IMR-90 (cell line): ENCODE measurements at regions not wholly inside any gene's neighbourhood (a gene's known extent, or its start where the extent isn't known, plus 50 kb on each side); places are given as distances from the start of the nearest gene placed in this dataset.

ENCODE experiments used
- ATAC-seq: fragments of 200-7000 bp; cut with Tn5 transposase; 2 replicates; pipeline ENCODE4 v1.9.1; 2020; ENCODE audit warnings: low read depth, mild to moderate bottlenecking, moderate library complexity
- BruUV-seq: library from RNA; stranded (reverse); fragments of 400-500 nt; replicated peaks from 2 replicates; lab custom pipeline; 2021; lab: Mats Ljungman, UMichigan
- CTCF ChIA-PET: fragments of 300-600 bp; formaldehyde crosslinking; extraction: SDS; loops from one replicate; lab custom pipeline; 2021; ENCODE audit warnings: antibody characterized with exemption; lab: Yijun Ruan, JAX
- POLR2A ChIA-PET: fragments of 300-600 bp; sonication (Branson Sonifier 250); formaldehyde crosslinking; loops from one replicate; lab custom pipeline; 2022; ENCODE audit warnings: antibody characterized with exemption; ENCODE audit not compliant: unreplicated experiment; lab: Charles Lee
- DNase-seq: peaks from one replicate; pipeline ENCODE4 v3.0.0; 2013
- H2AFZ ChIP-seq: replicated peaks from 2 replicates; pipeline ENCODE3; 2013; ENCODE audit warnings: low read length, mild to moderate bottlenecking; ENCODE audit not compliant: poor library complexity
- H2AK5ac ChIP-seq: 2 replicates; pipeline ENCODE4 v1.6.1; 2013; ENCODE audit warnings: low read depth, low read length, inconsistent platforms
- H2AK9ac ChIP-seq: replicated peaks from 2 replicates; pipeline ENCODE3; 2013; ENCODE audit warnings: mild to moderate bottlenecking, low read depth, low read length, moderate library complexity; ENCODE audit not compliant: poor library complexity
- H2BK120ac ChIP-seq: 2 replicates; pipeline ENCODE4 v1.6.1; 2013; ENCODE audit warnings: low read depth, low read length, inconsistent platforms
- H2BK15ac ChIP-seq: 3 replicates; pipeline ENCODE4 v1.6.1; 2013; ENCODE audit warnings: low read depth, low read length, inconsistent platforms
- H2BK20ac ChIP-seq: 2 replicates; pipeline ENCODE4 v1.6.1; 2013; ENCODE audit warnings: low read depth, mild to moderate bottlenecking, inconsistent platforms, low read length, moderate library complexity
- H2BK5ac ChIP-seq: 2 replicates; pipeline ENCODE4 v1.6.1; 2013; ENCODE audit warnings: mild to moderate bottlenecking, low read depth, low read length, inconsistent platforms; ENCODE audit not compliant: poor library complexity, severe bottlenecking
- H3K14ac ChIP-seq: replicated peaks from 2 replicates; pipeline ENCODE4 v1.6.1; 2013; ENCODE audit warnings: low read depth, low read length, inconsistent platforms
- H3K18ac ChIP-seq: 2 replicates; pipeline ENCODE4 v1.6.1; 2013; ENCODE audit warnings: low read depth, low read length, control low read depth
- H3K23ac ChIP-seq: 2 replicates; pipeline ENCODE4 v1.6.1; 2013; ENCODE audit warnings: low read depth, low read length, inconsistent platforms
- H3K27ac ChIP-seq: 2 replicates; pipeline ENCODE4 v1.5.1; 2013; ENCODE audit warnings: mild to moderate bottlenecking, control low read depth, low read length; ENCODE audit not compliant: insufficient read depth
- H3K27me3 ChIP-seq: 2 replicates; pipeline ENCODE4 v1.6.1; 2013; ENCODE audit warnings: low read length; ENCODE audit not compliant: control insufficient read depth, insufficient read depth
- H3K36me3 ChIP-seq: 2 replicates; pipeline ENCODE4 v1.6.1; 2013; ENCODE audit warnings: low read length, mixed read lengths; ENCODE audit not compliant: control insufficient read depth, insufficient read depth
- H3K4ac ChIP-seq: 2 replicates; pipeline ENCODE4 v1.6.1; 2013; ENCODE audit warnings: low read depth, low read length, inconsistent platforms
- H3K4me1 ChIP-seq: 2 replicates; pipeline ENCODE4 v1.6.1; 2013; ENCODE audit warnings: low read length, mixed read lengths; ENCODE audit not compliant: control insufficient read depth, insufficient read depth
- H3K4me2 ChIP-seq: 2 replicates; pipeline ENCODE4 v1.6.1; 2013; ENCODE audit warnings: low read depth, mild to moderate bottlenecking, control low read depth, low read length, moderate library complexity
- H3K4me3 ChIP-seq: 2 replicates; pipeline ENCODE4 v1.5.1; 2013; ENCODE audit warnings: low read depth, mild to moderate bottlenecking, control low read depth, low read length, moderate library complexity; ENCODE audit not compliant: insufficient read depth
- H3K56ac ChIP-seq: 2 replicates; pipeline ENCODE4 v1.6.1; 2013; ENCODE audit warnings: low read length, inconsistent platforms; ENCODE audit not compliant: insufficient read depth; ENCODE audit errors: extremely low read depth
- H3K79me1 ChIP-seq, 2 experiments: 2 replicates each; pipeline ENCODE4 v1.6.1; 2013; ENCODE audit warnings: low read length in 2 of 2, inconsistent platforms in 1 of 2, low read depth in 1 of 2
- H3K9ac ChIP-seq: 2 replicates; pipeline ENCODE4 v1.6.1; 2013; ENCODE audit warnings: low read depth, low read length, control low read depth
- H3K9me1 ChIP-seq: 2 replicates; pipeline ENCODE4 v1.6.1; 2013; ENCODE audit warnings: low read length, inconsistent platforms; ENCODE audit not compliant: insufficient read depth
- H3K9me3 ChIP-seq: 2 replicates; pipeline ENCODE4 v1.6.1; 2013; ENCODE audit warnings: low read length; ENCODE audit not compliant: control insufficient read depth, insufficient read depth
- H4K20me1 ChIP-seq: 2 replicates; pipeline ENCODE4 v1.6.1; 2013; ENCODE audit warnings: low read length, inconsistent platforms; ENCODE audit not compliant: insufficient read depth
- H4K5ac ChIP-seq: 2 replicates; pipeline ENCODE4 v1.6.1; 2013; ENCODE audit warnings: mild to moderate bottlenecking, low read depth, low read length, control low read depth
- H4K8ac ChIP-seq, 2 experiments: 2 replicates each; pipeline ENCODE4 v1.6.1; 2013; ENCODE audit warnings: low read depth in 2 of 2, low read length in 2 of 2, control low read depth in 1 of 2, inconsistent platforms in 1 of 2
- H4K91ac ChIP-seq: 2 replicates; pipeline ENCODE4 v1.6.1; 2013; ENCODE audit warnings: low read depth, low read length, inconsistent platforms; ENCODE audit not compliant: insufficient read depth
- BHLHE40 ChIP-seq: fragments of 150-350 bp; IDR thresholded peaks from 2 replicates; pipeline ENCODE4 v1.6.1; 2016; ENCODE audit warnings: mild to moderate bottlenecking, low read depth, low read length
- CEBPB ChIP-seq: IDR thresholded peaks from 2 replicates; pipeline ENCODE4 v1.6.1; 2012; ENCODE audit warnings: low read depth, low read length, improper control_type of control experiment
- FOS ChIP-seq: fragments of 150-350 bp; IDR thresholded peaks from 2 replicates; pipeline ENCODE4 v1.6.1; 2016; ENCODE audit warnings: low read depth, low read length
- MAZ ChIP-seq: IDR thresholded peaks from 2 replicates; pipeline ENCODE4 v1.6.1; 2012; ENCODE audit warnings: low read depth, mild to moderate bottlenecking, low read length, improper control_type of control experiment, moderate library complexity, borderline replicate concordance
- MXI1 ChIP-seq: IDR thresholded peaks from 2 replicates; pipeline ENCODE4 v1.6.1; 2012; ENCODE audit warnings: low read depth, mild to moderate bottlenecking, low read length, moderate library complexity, borderline replicate concordance
- POLR2A ChIP-seq: IDR thresholded peaks from 2 replicates; pipeline ENCODE4 v1.6.1; 2012; ENCODE audit warnings: mild to moderate bottlenecking, low read depth, low read length
- RFX5 ChIP-seq: IDR thresholded peaks from 2 replicates; pipeline ENCODE4 v1.8.0; 2012; ENCODE audit warnings: low read depth, mild to moderate bottlenecking, low read length, moderate library complexity
- SMC3 ChIP-seq: fragments of 150-350 bp; IDR thresholded peaks from 2 replicates; pipeline ENCODE4 v1.6.1; 2016; ENCODE audit warnings: low read depth, mild to moderate bottlenecking, antibody characterized with exemption, low read length, moderate library complexity
- WGBS, 2 experiments: methylation state at CpG; one replicate each; pipeline versions ENCODE4 v1.1.5 to v1.1.7; 2013; ENCODE audit warnings: missing lambda C conversion rate in 2 of 2; ENCODE audit not compliant: insufficient read length in 1 of 2; ENCODE audit errors: extremely low coverage in 2 of 2; 5-methylcytosine and 5-hydroxymethylcytosine counted together
- dilution Hi-C: fragments of 300-500 bp; cut with HindIII; formaldehyde crosslinking; loops from one replicate; pipeline ENCODE4 v1.14.3; 2018; ENCODE audit warnings: low sequenced_read_pairs; ENCODE audit not compliant: unreplicated experiment
- in situ Hi-C: fragments of 300-500 bp; cut with MboI; formaldehyde crosslinking; loops from 3 replicates; pipeline ENCODE4 v1.14.3; 2019; ENCODE audit warnings: low sequenced_read_pairs, inconsistent platforms, mixed read lengths
- intact Hi-C: fragments of 100-400 bp; cut with micrococcal nuclease; formaldehyde crosslinking; loops from 2 replicates; pipeline ENCODE4 v1.10.0; 2022
- TF ChIP-seq, protein P1 (sequence below): conservative IDR thresholded peaks from 2 replicates; pipeline ENCODE4 v1.5.1; 2012; ENCODE audit warnings: mild to moderate bottlenecking, low read depth, low read length, improper control_type of control experiment
- TF ChIP-seq, protein P2 (sequence below): fragments of 150-350 bp; IDR thresholded peaks from 2 replicates; pipeline ENCODE4 v1.6.1; 2016; ENCODE audit warnings: low read depth, mild to moderate bottlenecking, low read length, moderate library complexity, borderline replicate concordance

DNA sequence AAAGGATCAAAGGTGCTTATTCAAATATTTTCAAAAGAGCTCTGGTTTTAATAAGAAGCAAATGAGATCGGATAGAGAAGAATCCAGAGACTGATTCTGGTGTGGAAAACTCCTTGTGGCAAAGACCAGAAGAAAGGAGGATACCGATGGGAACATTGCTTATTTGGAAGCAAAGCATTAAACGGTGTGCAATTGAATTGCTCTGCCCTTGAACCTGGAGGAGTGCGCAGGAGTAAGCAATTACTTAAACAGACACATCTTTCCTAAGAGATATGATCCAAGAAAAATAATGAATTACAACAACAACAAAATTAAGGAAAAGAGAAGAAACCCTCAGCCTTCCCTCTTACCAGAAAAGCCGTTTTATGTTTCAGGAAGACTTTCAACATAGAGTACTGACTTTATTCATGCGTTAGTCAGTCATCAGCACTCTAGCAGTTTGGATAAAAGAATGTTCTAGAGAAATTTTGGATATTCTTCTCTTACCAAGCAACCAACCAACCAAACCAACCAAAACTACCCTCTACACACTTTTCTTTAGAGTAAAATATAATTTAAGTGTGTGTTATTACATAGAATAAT lies 191.7 kb downstream of the NTMT2 start:
- ATAC-seq, result no peak
- intact Hi-C loops (no loop called here), dilution Hi-C loops (no loop called here), in situ Hi-C loops (no loop called here)
- Histone ChIP-seq H3K9ac (no peak overlapping the region), H3K36me3 (no peaks in the 10 kb centered on the region), H3K9me3 (peaks cover 2% of the 10 kb centered on the region; the same call in 1 of the 2 replicates), H3K14ac (no peak overlapping the region), H4K5ac (no peak overlapping the region), H4K91ac (no peak overlapping the region), H4K8ac (no peak overlapping the region), H3K27me3 (no peaks in the 10 kb centered on the region), H4K20me1 (no peaks in the 10 kb centered on the region), H2AK9ac (no peak overlapping the region), H2BK15ac (no peak overlapping the region), H2BK120ac (no peak overlapping the region), H3K4me1 (peaks cover 2% of the 10 kb centered on the region; the same call in 1 of the 2 replicates), H2BK20ac (no peak overlapping the region), H3K79me1 (no peaks in the 10 kb centered on the region), H3K4me3 (no peak overlapping the region), H3K56ac (no peak overlapping the region), H3K9me1 (no peaks in the 10 kb centered on the region), H3K4me2 (no peak overlapping the region), H2AFZ (no peak overlapping the region), H3K4ac (no peak overlapping the region), H2AK5ac (no peak overlapping the region), H3K18ac (no peak overlapping the region), H3K23ac (no peak overlapping the region), H2BK5ac (no peak overlapping the region), H3K27ac (no peak overlapping the region)
- DNase-seq, result no peak
- ChIA-PET POLR2A (no interaction called here), CTCF (no interaction called here)
- BruUV-seq, result no TSS peak
- 71% methylated on average over 1 of the region's 6 CpGs; no CpG with 5 or more reads in 1 of the 2 experiments for WGBS, 2 experiments
- no peak for TF ChIP-seq POLR2A
- TF ChIP-seq FOS, result no peak
- TF ChIP-seq SMC3, result no peak
- TF ChIP-seq, protein P1, sequence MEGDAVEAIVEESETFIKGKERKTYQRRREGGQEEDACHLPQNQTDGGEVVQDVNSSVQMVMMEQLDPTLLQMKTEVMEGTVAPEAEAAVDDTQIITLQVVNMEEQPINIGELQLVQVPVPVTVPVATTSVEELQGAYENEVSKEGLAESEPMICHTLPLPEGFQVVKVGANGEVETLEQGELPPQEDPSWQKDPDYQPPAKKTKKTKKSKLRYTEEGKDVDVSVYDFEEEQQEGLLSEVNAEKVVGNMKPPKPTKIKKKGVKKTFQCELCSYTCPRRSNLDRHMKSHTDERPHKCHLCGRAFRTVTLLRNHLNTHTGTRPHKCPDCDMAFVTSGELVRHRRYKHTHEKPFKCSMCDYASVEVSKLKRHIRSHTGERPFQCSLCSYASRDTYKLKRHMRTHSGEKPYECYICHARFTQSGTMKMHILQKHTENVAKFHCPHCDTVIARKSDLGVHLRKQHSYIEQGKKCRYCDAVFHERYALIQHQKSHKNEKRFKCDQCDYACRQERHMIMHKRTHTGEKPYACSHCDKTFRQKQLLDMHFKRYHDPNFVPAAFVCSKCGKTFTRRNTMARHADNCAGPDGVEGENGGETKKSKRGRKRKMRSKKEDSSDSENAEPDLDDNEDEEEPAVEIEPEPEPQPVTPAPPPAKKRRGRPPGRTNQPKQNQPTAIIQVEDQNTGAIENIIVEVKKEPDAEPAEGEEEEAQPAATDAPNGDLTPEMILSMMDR, result no peak
- TF ChIP-seq MAZ, result no peak
- no peak for TF ChIP-seq MXI1
- TF ChIP-seq, protein P2, sequence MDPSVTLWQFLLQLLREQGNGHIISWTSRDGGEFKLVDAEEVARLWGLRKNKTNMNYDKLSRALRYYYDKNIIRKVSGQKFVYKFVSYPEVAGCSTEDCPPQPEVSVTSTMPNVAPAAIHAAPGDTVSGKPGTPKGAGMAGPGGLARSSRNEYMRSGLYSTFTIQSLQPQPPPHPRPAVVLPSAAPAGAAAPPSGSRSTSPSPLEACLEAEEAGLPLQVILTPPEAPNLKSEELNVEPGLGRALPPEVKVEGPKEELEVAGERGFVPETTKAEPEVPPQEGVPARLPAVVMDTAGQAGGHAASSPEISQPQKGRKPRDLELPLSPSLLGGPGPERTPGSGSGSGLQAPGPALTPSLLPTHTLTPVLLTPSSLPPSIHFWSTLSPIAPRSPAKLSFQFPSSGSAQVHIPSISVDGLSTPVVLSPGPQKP, result no peak
- no peak for TF ChIP-seq CEBPB
- TF ChIP-seq RFX5, result no peak
- TF ChIP-seq BHLHE40, result no peak
